Psoas muscle (tissue), 7 donors: ENCODE measurements at regions not wholly inside any gene's neighbourhood (a gene's known extent, or its start where the extent isn't known, plus 50 kb on each side); places are given as distances from the start of the nearest gene placed in this dataset.
"Not testable (repeated sequence)": the region's sequence is repeated elsewhere in the genome, so short reads cannot be mapped to it uniquely, and the experiment has no call there.

Experiments used
- ATAC-seq, 4 donors: fragments of 200-7000 bp; cut with Tn5 transposase; one replicate each; pipeline ENCODE4 v1.9.1; 2020; ENCODE audit warnings: moderate library complexity in 3 of 4, mild to moderate bottlenecking in 2 of 4
- DNase-seq, 2 donors: peaks; one replicate each; pipeline ENCODE4 v3.0.0-alpha.2; 2020
- H3K27ac ChIP-seq: fragments of 200-600 bp; one replicate; pipeline ENCODE4 v1.8.0; 2022
- H3K27me3 ChIP-seq, 3 donors: fragments of 200-600 bp in 1 of 3; one replicate each; pipeline versions ENCODE4 v1.6.1 to v1.8.0; 2013 to 2022; ENCODE audit warnings: low read length in 2 of 3, mild to moderate bottlenecking in 2 of 3, moderate library complexity in 1 of 3; ENCODE audit not compliant: insufficient read depth in 3 of 3
- H3K36me3 ChIP-seq, 2 donors: fragments of 200-600 bp in 1 of 2; one replicate each; pipeline versions ENCODE4 v1.6.1 to v1.8.0; 2013 to 2022; ENCODE audit warnings: low read depth in 1 of 2, mild to moderate bottlenecking in 1 of 2, moderate library complexity in 1 of 2; ENCODE audit not compliant: insufficient read depth in 1 of 2
- H3K4me1 ChIP-seq: fragments of 200-600 bp; one replicate; pipeline ENCODE4 v1.8.0; 2022
- H3K4me3 ChIP-seq: fragments of 200-600 bp; one replicate; pipeline ENCODE4 v1.8.0; 2022; ENCODE audit warnings: mild to moderate bottlenecking
- H3K9me3 ChIP-seq: fragments of 200-600 bp; one replicate; pipeline ENCODE4 v1.8.0; 2022
- WGBS, 3 donors: extraction: QIAGEN DNeasy Blood & Tissue Kit; methylation state at CpG; one replicate each; pipeline versions ENCODE4 v1.1.6 to v1.1.7; 2013; 5-methylcytosine and 5-hydroxymethylcytosine counted together
- intact Hi-C, 2 donors: fragments of 100-400 bp; cut with DNase I; formaldehyde crosslinking; loops; one replicate each; pipeline versions ENCODE4 v1.11.0 to v1.14.2; 2022
- TF ChIP-seq, protein P1 (sequence below): fragments of 200-600 bp; IDR thresholded peaks from one replicate; pipeline ENCODE4 v1.8.0; 2022; ENCODE audit warnings: antibody characterized with exemption
- donor health status: healthy with polysubstance abuse.
- donor health status: DM: no; HTN: no; CAD: no; lungs with moderate emphysema.
- donor health status: Bipolar disorder and iron deficiency.
- donor health status: healthy.
- donor health status: DM: yes; HTN: yes; CAD: no.
- donor health status: DM: no; HTN: no; CAD: no.
- donor health status: DM: yes; HTN: yes; CAD: no.

DNA sequence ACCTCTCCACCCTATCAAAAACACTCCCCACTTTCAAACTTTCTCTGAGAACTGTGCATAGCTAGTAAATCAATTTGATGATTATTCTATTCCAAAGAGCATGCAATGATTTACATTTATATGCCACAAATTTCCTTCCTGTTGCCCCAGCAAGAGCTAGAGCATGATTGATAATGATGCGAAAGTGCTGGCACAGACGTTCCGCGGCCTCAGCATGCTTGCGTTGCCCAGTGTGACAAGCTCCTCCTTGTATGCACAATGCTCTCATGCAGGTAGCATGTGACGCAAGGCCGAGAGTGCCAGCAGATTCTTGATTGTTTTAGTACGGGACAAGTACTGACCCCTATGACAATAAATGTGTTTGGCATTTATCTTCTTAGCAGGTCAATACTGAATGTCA is 696.3 kb upstream of the SLC35B3 start:
- Histone ChIP-seq H3K36me3 (no peaks in the 10 kb centered on the region), H3K9me3 (peaks cover 6% of the 10 kb centered on the region), H3K27ac (no peak overlapping the region), H3K4me1 (no peaks in the 10 kb centered on the region), H3K27me3 (no peaks in the 10 kb centered on the region), H3K4me3 (no peak overlapping the region)
- TF ChIP-seq, protein P1, sequence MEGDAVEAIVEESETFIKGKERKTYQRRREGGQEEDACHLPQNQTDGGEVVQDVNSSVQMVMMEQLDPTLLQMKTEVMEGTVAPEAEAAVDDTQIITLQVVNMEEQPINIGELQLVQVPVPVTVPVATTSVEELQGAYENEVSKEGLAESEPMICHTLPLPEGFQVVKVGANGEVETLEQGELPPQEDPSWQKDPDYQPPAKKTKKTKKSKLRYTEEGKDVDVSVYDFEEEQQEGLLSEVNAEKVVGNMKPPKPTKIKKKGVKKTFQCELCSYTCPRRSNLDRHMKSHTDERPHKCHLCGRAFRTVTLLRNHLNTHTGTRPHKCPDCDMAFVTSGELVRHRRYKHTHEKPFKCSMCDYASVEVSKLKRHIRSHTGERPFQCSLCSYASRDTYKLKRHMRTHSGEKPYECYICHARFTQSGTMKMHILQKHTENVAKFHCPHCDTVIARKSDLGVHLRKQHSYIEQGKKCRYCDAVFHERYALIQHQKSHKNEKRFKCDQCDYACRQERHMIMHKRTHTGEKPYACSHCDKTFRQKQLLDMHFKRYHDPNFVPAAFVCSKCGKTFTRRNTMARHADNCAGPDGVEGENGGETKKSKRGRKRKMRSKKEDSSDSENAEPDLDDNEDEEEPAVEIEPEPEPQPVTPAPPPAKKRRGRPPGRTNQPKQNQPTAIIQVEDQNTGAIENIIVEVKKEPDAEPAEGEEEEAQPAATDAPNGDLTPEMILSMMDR: no peak
- 26 to 49% (median 40%) methylated on average over 8 of the region's 8 CpGs for WGBS, 3 donors
- ATAC-seq: no peak
- intact Hi-C loops: no loop called here
- DNase-seq: no peak

DNA sequence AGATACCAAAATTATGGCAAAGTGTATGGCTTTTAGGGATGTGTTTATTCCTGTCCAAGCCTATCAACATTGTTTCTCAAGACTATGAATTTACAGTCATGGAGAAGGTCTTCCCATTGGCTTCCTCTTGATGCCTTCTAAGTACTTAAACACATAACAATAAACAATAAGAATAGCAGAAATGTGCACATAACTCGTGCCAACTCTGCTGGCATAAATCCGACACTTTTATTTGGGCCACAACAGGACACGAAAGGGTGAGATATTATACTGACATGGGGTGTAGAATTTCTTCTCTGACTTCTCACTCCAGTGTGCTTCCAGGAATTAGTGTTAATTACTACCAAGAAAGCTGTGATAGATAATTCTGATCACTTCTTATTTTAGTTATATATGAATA is 695.9 kb upstream of the SLC35B3 start:
- TF ChIP-seq, protein P1: no peak
- no peak overlapping the region for H3K27ac ChIP-seq
- 10 to 15% (median 14%) methylated on average over 3 of the region's 3 CpGs for WGBS, 3 donors
- H3K9me3 ChIP-seq: peaks cover 6% of the 10 kb centered on the region
- H3K4me3 ChIP-seq: no peak overlapping the region
- H3K36me3 ChIP-seq: no peaks in the 10 kb centered on the region
- no peak for ATAC-seq
- no peak for DNase-seq
- intact Hi-C loops: no loop called here
- H3K4me1 ChIP-seq: no peaks in the 10 kb centered on the region
- no peaks in the 10 kb centered on the region for H3K27me3 ChIP-seq

DNA sequence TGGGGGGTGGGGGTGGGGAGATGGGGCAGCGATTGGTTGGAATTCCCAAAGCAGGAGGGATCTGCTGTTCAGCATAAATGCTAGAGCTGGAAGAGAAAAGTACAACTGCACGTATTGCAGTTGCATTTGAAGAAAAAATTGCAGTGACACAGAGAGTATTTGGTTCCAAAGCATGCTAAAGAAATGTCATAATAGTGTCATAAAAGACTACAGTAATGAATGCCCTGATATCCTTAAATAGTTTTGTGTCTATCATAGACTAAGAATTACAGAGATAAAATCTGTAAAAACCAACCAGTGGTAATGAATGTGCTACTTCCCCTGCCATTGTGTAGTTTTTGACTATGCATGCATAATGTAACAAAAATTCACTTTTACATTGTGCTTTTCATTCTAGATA is 693.6 kb upstream of the SLC35B3 start:
- DNase-seq: no peak
- H3K4me1 ChIP-seq: no peaks in the 10 kb centered on the region
- peaks cover 6% of the 10 kb centered on the region for H3K9me3 ChIP-seq
- no peak overlapping the region for H3K4me3 ChIP-seq
- H3K27me3 ChIP-seq: no peaks in the 10 kb centered on the region
- H3K36me3 ChIP-seq: no peaks in the 10 kb centered on the region
- TF ChIP-seq, protein P1: no peak
- no peak for ATAC-seq
- H3K27ac ChIP-seq: no peak overlapping the region
- 72 to 86% (median 80%) methylated on average over 2 of the region's 2 CpGs for WGBS, 3 donors
- intact Hi-C loops: no loop called here

DNA sequence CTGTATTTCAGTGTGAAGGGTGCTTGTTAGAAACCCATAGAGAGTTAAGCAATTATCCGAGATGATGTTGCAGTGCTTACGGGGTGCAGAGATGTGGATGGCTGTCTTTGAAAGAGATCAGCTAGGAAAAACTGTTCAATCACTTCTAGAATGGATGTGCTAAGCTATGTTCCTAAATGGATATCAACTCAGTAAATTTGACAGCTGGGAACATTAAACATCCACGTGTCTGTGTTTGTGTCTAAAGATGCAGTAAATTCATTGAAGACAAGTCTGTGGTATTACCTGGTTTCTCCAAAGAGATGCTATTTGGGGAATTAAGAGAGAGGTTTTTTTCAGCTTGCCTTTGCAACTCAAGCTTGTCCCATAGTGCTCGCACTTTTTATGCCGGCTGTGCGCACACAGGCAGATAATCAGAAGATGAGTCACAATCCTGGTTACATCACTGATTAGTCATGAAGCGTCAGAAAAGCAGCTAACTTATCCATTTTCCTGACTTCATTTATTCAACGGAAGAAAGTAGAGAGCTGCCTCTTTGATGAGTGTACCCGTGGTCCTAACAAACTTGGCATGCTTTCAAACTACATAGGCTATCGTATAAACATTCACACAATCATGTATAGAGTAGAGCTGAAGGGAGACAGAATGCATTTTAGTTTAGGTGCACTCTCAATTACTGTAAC is 691.7 kb upstream of the SLC35B3 start:
- TF ChIP-seq, protein P1: no peak
- intact Hi-C loops: no loop called here
- H3K27ac ChIP-seq: no peak overlapping the region
- ATAC-seq (no peak), DNase-seq (no peak)
- no peak overlapping the region for H3K4me3 ChIP-seq
- H3K9me3 ChIP-seq: peaks cover 6% of the 10 kb centered on the region
- H3K4me1 ChIP-seq: no peaks in the 10 kb centered on the region
- no peaks in the 10 kb centered on the region for H3K36me3 ChIP-seq
- WGBS, 3 donors: 67 to 68% (median 68%) methylated on average over 10 of the region's 10 CpGs
- H3K27me3 ChIP-seq: no peaks in the 10 kb centered on the region

DNA sequence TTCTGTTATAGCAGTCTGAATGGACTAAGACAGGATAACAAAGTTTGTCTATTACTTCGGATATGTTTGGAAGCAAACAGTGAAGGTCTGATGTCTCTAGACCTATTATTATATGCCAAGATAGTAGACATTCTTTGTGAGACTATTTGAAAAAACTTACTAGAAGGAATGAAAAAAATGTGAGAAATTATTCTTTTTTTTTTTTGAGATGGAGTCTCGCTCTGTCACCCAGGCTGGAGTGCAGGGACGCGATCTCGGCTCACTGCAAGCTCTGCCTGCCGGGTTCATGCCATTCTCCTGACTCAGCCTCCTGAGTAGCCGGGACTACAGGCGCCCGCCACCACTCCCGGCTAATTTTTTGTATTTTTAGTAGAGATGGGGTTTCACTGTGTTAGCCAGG is 690.7 kb upstream of the SLC35B3 start:
- H3K27me3 ChIP-seq, intact Hi-C loops, DNase-seq, H3K36me3 ChIP-seq, H3K4me1 ChIP-seq, H3K4me3 ChIP-seq, ATAC-seq, H3K27ac ChIP-seq, H3K9me3 ChIP-seq: not testable (repeated sequence)
- 89 to 94% (median 89%) methylated on average over 10 of the region's 10 CpGs for WGBS, 3 donors
